ENCODE measurements at regions not wholly inside any gene's neighbourhood (a gene's known extent, or its start where the extent isn't known, plus 50 kb on each side); places are given as distances from the start of the nearest gene placed in this dataset.

DNA sequence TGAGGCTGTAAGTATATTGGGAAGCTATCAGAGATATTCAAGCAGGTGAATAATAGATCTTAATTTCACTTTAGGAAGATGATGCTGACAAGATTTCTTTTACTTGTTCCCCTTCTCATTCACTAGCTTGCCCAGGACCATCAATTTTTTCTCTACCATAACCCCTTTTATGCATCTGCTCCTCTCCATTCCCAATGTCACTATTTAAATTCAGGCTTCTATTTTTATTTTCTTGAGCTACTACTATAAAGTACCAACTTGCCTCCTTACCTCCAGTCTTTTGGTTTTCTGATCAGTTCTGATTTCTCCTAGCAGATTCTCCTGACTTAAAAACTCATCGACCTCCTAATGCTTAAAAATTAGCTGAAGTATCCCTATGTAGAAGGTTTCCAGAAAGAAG lies 97.7 kb upstream of the SMIM30 start:
- TF ChIP-seq RCOR1 (IDR thresholded peaks at IDR 0.05; ENCODE audit: insufficient replicate concordance, low read length) (no peak), RFX5 (IDR thresholded peaks at IDR 0.05; ENCODE audit: low read depth, low read length) (no peak), MAFK (IDR thresholded peaks at IDR 0.05; ENCODE audit: low read depth, low read length) (no peak), POLR2A (IDR thresholded peaks at IDR 0.05; ENCODE audit: low read depth, low read length) (no peak), RAD21 (IDR thresholded peaks at IDR 0.05; ENCODE audit: low read length) (no peak), MAZ (IDR thresholded peaks at IDR 0.05; ENCODE audit: borderline replicate concordance, low read depth, low read length) (no peak), FOS (IDR thresholded peaks at IDR 0.05; ENCODE audit: low read depth, low read length) (no peak), CEBPB (IDR thresholded peaks at IDR 0.05; ENCODE audit: low read depth, low read length) (no peak), SMC3 (IDR thresholded peaks at IDR 0.05; ENCODE audit: low read depth, low read length) (no peak), NFE2L2 (IDR thresholded peaks at IDR 0.05; ENCODE audit: low read depth, low read length) (no peak), MXI1 (IDR thresholded peaks at IDR 0.05; ENCODE audit: borderline replicate concordance, low read depth, low read length) (no peak)
- TF ChIP-seq, protein P1, sequence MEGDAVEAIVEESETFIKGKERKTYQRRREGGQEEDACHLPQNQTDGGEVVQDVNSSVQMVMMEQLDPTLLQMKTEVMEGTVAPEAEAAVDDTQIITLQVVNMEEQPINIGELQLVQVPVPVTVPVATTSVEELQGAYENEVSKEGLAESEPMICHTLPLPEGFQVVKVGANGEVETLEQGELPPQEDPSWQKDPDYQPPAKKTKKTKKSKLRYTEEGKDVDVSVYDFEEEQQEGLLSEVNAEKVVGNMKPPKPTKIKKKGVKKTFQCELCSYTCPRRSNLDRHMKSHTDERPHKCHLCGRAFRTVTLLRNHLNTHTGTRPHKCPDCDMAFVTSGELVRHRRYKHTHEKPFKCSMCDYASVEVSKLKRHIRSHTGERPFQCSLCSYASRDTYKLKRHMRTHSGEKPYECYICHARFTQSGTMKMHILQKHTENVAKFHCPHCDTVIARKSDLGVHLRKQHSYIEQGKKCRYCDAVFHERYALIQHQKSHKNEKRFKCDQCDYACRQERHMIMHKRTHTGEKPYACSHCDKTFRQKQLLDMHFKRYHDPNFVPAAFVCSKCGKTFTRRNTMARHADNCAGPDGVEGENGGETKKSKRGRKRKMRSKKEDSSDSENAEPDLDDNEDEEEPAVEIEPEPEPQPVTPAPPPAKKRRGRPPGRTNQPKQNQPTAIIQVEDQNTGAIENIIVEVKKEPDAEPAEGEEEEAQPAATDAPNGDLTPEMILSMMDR (conservative IDR thresholded peaks at IDR 0.05; ENCODE audit: low read depth, low read length) = no peak
- TF ChIP-seq, protein P2, sequence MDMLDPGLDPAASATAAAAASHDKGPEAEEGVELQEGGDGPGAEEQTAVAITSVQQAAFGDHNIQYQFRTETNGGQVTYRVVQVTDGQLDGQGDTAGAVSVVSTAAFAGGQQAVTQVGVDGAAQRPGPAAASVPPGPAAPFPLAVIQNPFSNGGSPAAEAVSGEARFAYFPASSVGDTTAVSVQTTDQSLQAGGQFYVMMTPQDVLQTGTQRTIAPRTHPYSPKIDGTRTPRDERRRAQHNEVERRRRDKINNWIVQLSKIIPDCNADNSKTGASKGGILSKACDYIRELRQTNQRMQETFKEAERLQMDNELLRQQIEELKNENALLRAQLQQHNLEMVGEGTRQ (IDR thresholded peaks at IDR 0.05; ENCODE audit: low read depth, low read length) = no peak

Data from IMR-90 (cell line).